Nephron progenitor cell (in vitro differentiated cells): ENCODE measurements at regions not wholly inside any gene's neighbourhood (a gene's known extent, or its start where the extent isn't known, plus 50 kb on each side); places are given as distances from the start of the nearest gene placed in this dataset.

Experiments used
- DNase-seq: peaks from one replicate; pipeline ENCODE4 v3.0.0; 2021
- H3K27ac Mint-ChIP-seq: 2 replicates; pipeline ENCODE4 v1.8.0; 2021; ENCODE audit warnings: mild to moderate bottlenecking, moderate library complexity, mixed read lengths
- H3K27me3 Mint-ChIP-seq: 2 replicates; pipeline ENCODE4 v1.8.0; 2021; ENCODE audit warnings: mild to moderate bottlenecking, low read depth, mixed read lengths; ENCODE audit not compliant: poor library complexity
- H3K36me3 Mint-ChIP-seq: 2 replicates; pipeline ENCODE4 v1.8.0; 2021; ENCODE audit warnings: low read depth, mixed read lengths
- H3K4me1 Mint-ChIP-seq: 2 replicates; pipeline ENCODE4 v1.8.0; 2021; ENCODE audit warnings: mixed read lengths
- H3K4me3 Mint-ChIP-seq: 2 replicates; pipeline ENCODE4 v1.8.0; 2021; ENCODE audit warnings: mild to moderate bottlenecking, moderate library complexity, mixed read lengths
- H3K9me3 Mint-ChIP-seq: 2 replicates; pipeline ENCODE4 v1.8.0; 2021; ENCODE audit warnings: mild to moderate bottlenecking, moderate library complexity, mixed read lengths
- CTCF ChIP-seq: fragments of 200-600 bp; sonication (generic); IDR thresholded peaks from 2 replicates; pipeline ENCODE4 v1.5.0; 2021; ENCODE audit warnings: antibody characterized with exemption

- peaks cover 55% of the 10 kb centered on the region for H3K4me1 Mint-ChIP-seq
Measured at GRCh38 chr6:139587469-139587868, 213.0 kb upstream of the CITED2 start.

GRCh38 chr6:139586273-139586672 is 211.8 kb upstream of the CITED2 start:
- Mint-ChIP-seq H3K4me3 (no peak overlapping the region), H3K9me3 (no peaks in the 10 kb centered on the region), H3K27ac (no peak overlapping the region), H3K27me3 (no peaks in the 10 kb centered on the region), H3K36me3 (no peaks in the 10 kb centered on the region), H3K4me1 (peaks cover 46% of the 10 kb centered on the region)
- no peak for TF ChIP-seq CTCF
- DNase-seq, result no peak

More at GRCh38 chr6:139587469-139587868, 213.0 kb upstream of the CITED2 start:
- H3K27me3 Mint-ChIP-seq, result no peaks in the 10 kb centered on the region
- no peaks in the 10 kb centered on the region for H3K9me3 Mint-ChIP-seq
- TF ChIP-seq CTCF, result no peak
- no peak overlapping the region for H3K4me3 Mint-ChIP-seq
- peak overlapping the region; percentile 93 for H3K27ac Mint-ChIP-seq
- no peak for DNase-seq
- H3K36me3 Mint-ChIP-seq, result no peaks in the 10 kb centered on the region

- no peak for DNase-seq
- H3K27me3 Mint-ChIP-seq, result no peaks in the 10 kb centered on the region
- peaks cover 45% of the 10 kb centered on the region for H3K4me1 Mint-ChIP-seq
- no peak for TF ChIP-seq CTCF
- H3K36me3 Mint-ChIP-seq, result no peaks in the 10 kb centered on the region
- no peak overlapping the region for H3K4me3 Mint-ChIP-seq
- H3K27ac Mint-ChIP-seq, result peak overlapping the region; percentile 29
- H3K9me3 Mint-ChIP-seq, result no peaks in the 10 kb centered on the region
Measured at GRCh38 chr6:139584599-139584998, 210.2 kb upstream of the CITED2 start.

- no peak for TF ChIP-seq CTCF
- no peak overlapping the region for H3K27ac Mint-ChIP-seq
- H3K4me1 Mint-ChIP-seq, result peaks cover 40% of the 10 kb centered on the region
- no peaks in the 10 kb centered on the region for H3K27me3 Mint-ChIP-seq
- no peak overlapping the region for H3K4me3 Mint-ChIP-seq
- H3K9me3 Mint-ChIP-seq, result no peaks in the 10 kb centered on the region
- H3K36me3 Mint-ChIP-seq, result no peaks in the 10 kb centered on the region
- no peak for DNase-seq
Measured at GRCh38 chr6:139583420-139583819, 209.0 kb upstream of the CITED2 start.

GRCh38 chr6:139582956-139583355 is 208.5 kb upstream of the CITED2 start:
- H3K27me3 Mint-ChIP-seq, result no peaks in the 10 kb centered on the region
- H3K36me3 Mint-ChIP-seq, result no peaks in the 10 kb centered on the region
- H3K9me3 Mint-ChIP-seq, result no peaks in the 10 kb centered on the region
- H3K4me3 Mint-ChIP-seq, result no peak overlapping the region
- no peak for DNase-seq
- H3K4me1 Mint-ChIP-seq, result peaks cover 40% of the 10 kb centered on the region
- no peak for TF ChIP-seq CTCF
- H3K27ac Mint-ChIP-seq, result no peak overlapping the region

GRCh38 chr6:139581485-139581865 is 207.0 kb upstream of the CITED2 start:
- no peak for TF ChIP-seq CTCF
- Mint-ChIP-seq H3K9me3 (no peaks in the 10 kb centered on the region), H3K36me3 (no peaks in the 10 kb centered on the region), H3K27me3 (no peaks in the 10 kb centered on the region), H3K4me3 (no peak overlapping the region), H3K4me1 (peaks cover 48% of the 10 kb centered on the region), H3K27ac (no peak overlapping the region)
- no peak for DNase-seq
